ENCODE measurements at regions not wholly inside any gene's neighbourhood (a gene's known extent, or its start where the extent isn't known, plus 50 kb on each side); places are given as distances from the start of the nearest gene placed in this dataset.

- no peak overlapping the region for H3K4me3 ChIP-seq
- H3K9me3 ChIP-seq: no peaks in the 10 kb centered on the region
- intact Hi-C loops (cut with DNase I): no loop called here
- ATAC-seq (no peak), DNase-seq (no peak)
- H3K27me3 ChIP-seq: no peaks in the 10 kb centered on the region
- peaks cover 0 to 49% (median 23%) of the 10 kb centered on the region in 12 donors for H3K4me1 ChIP-seq
- H3K36me3 ChIP-seq: no peaks in the 10 kb centered on the region
- 83 to 92% (median 87%) methylated on average over 7 of the region's 7 CpGs for WGBS, 4 donors
- no peak overlapping the region for H3K27ac ChIP-seq
- TF ChIP-seq POLR2A (IDR thresholded peaks at IDR 0.05): no peak
- no peak for TF ChIP-seq CTCF (IDR thresholded peaks at IDR 0.05)
These were observed 252.0 kb downstream of the RHOU start for GRCh38 chr1:228987286-228987685.

GRCh38 chr1:228987736-228988506 is 252.6 kb downstream of the RHOU start:
- 74 to 89% (median 80%) methylated on average over 14 of the region's 14 CpGs for WGBS, 4 donors

GRCh38 chr1:228988664-228989063 is 253.4 kb downstream of the RHOU start:
- peak in 3 of 4 donors; percentile 11 to 27 (median 16) for ATAC-seq

More at GRCh38 chr1:228987736-228988506, 252.6 kb downstream of the RHOU start:
- Histone ChIP-seq H3K9me3 (no peaks in the 10 kb centered on the region), H3K4me1 (peaks cover 0 to 49% (median 23%) of the 10 kb centered on the region in 12 donors), H3K27ac (no peak overlapping the region), H3K27me3 (no peaks in the 10 kb centered on the region), H3K36me3 (no peaks in the 10 kb centered on the region), H3K4me3 (no peak overlapping the region)
- no peak for TF ChIP-seq CTCF (IDR thresholded peaks at IDR 0.05)
- TF ChIP-seq POLR2A (IDR thresholded peaks at IDR 0.05): no peak
- no peak for ATAC-seq
- intact Hi-C loops (cut with DNase I): no loop called here
- no peak for DNase-seq

More at GRCh38 chr1:228988664-228989063, 253.4 kb downstream of the RHOU start:
- no peak for TF ChIP-seq CTCF (IDR thresholded peaks at IDR 0.05)
- TF ChIP-seq POLR2A (IDR thresholded peaks at IDR 0.05): no peak
- peaks cover 0 to 49% (median 23%) of the 10 kb centered on the region in 12 donors for H3K4me1 ChIP-seq
- WGBS, 4 donors: 56 to 64% (median 58%) methylated on average over 6 of the region's 6 CpGs
- no peaks in the 10 kb centered on the region for H3K9me3 ChIP-seq
- no peaks in the 10 kb centered on the region for H3K27me3 ChIP-seq
- DNase-seq: peak in 2 of 5 donors; percentile 54 to 66
- intact Hi-C loops (cut with DNase I): no loop called here
- no peaks in the 10 kb centered on the region for H3K36me3 ChIP-seq
- H3K4me3 ChIP-seq: no peak overlapping the region
- peak overlapping the region in 2 of 12 donors; percentile 13 to 55 for H3K27ac ChIP-seq
